ENCODE measurements at regions not wholly inside any gene's neighbourhood (a gene's known extent, or its start where the extent isn't known, plus 50 kb on each side); places are given as distances from the start of the nearest gene placed in this dataset.
A peak's percentile ranks its signal among the peaks of the same experiment; 100 is the strongest.

DNA sequence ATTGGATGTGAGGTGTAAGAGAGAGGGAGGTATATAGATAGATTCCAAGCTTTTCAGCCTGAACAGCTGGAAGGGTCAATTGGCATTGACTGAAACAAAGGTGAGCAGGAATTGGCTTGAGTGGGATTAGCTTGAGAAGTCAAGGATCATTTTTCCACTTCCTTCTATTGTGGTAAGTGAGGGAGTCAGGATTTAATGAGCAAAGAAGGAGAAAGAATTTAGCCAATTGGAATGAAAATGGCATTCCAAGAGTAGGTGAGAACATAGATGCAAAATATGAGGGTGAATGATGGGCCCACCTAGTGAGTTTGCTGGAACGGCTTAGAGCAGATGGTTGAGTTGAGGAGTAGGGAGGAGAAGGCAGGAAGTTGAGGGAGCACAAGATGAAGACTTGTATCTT lies 56.5 kb upstream of the ETV6 start:
- Mint-ChIP-seq H3K9me3 (peaks cover 13% of the 10 kb centered on the region), H3K27me3 (ENCODE audit: low read depth) (no peaks in the 10 kb centered on the region; the same call in 1 of the 2 replicates), H3K27ac (peak overlapping the region; percentile 1; the same call in 1 of the 2 replicates), H3K36me3 (peaks cover 4% of the 10 kb centered on the region), H3K4me3 (no peak overlapping the region), H3K4me1 (peaks cover 33% of the 10 kb centered on the region)
- POLR2A ChIA-PET = interaction anchor here (1.4 kb wide), 1 partner anchor 16 kb away, joined by 3 read pairs; no protein-coding TSS in a partner anchor
- peak; percentile 58 for ATAC-seq
- TF ChIP-seq TEAD1 (CRISPR knock-in tag; IDR thresholded peaks at IDR 0.05) = peak; percentile 67
- TF ChIP-seq, protein P1, sequence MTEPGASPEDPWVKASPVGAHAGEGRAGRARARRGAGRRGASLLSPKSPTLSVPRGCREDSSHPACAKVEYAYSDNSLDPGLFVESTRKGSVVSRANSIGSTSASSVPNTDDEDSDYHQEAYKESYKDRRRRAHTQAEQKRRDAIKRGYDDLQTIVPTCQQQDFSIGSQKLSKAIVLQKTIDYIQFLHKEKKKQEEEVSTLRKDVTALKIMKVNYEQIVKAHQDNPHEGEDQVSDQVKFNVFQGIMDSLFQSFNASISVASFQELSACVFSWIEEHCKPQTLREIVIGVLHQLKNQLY (CRISPR knock-in tag; IDR thresholded peaks at IDR 0.05) = no peak
- CTCF ChIA-PET = interaction anchor here (1.0 kb wide), 1 partner anchor 440 kb away, joined by 3 read pairs; no protein-coding TSS in a partner anchor
- no peak for DNase-seq (ENCODE audit: low spot score)

DNA sequence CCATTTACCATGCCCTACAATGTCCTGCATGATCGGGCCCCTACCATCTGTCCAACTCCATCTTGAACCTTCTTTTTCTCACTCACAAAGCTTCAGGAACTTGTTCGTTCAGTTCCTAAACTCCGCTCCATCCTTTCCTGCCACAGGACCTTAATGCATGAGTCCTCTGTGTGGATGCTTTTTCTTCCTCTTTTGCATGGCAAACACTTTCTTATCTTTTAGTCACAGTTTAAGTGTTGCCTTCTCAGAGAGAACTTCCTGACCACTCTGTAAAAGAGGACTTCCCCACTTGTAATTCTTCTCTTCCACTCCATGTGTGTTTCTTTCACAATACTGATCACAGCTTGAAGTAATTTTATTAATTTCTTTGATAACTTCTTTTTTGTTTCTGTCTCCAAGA lies 54.4 kb upstream of the ETV6 start:
- POLR2A ChIA-PET = no interaction called here
- H3K9me3 Mint-ChIP-seq = peaks cover 13% of the 10 kb centered on the region
- CTCF ChIA-PET = no interaction called here
- ATAC-seq (no peak), DNase-seq (ENCODE audit: low spot score) (no peak)
- H3K4me3 Mint-ChIP-seq = no peak overlapping the region
- H3K36me3 Mint-ChIP-seq = peaks cover 4% of the 10 kb centered on the region
- peaks cover 27% of the 10 kb centered on the region for H3K4me1 Mint-ChIP-seq
- H3K27ac Mint-ChIP-seq = no peak overlapping the region
- TF ChIP-seq, protein P2, sequence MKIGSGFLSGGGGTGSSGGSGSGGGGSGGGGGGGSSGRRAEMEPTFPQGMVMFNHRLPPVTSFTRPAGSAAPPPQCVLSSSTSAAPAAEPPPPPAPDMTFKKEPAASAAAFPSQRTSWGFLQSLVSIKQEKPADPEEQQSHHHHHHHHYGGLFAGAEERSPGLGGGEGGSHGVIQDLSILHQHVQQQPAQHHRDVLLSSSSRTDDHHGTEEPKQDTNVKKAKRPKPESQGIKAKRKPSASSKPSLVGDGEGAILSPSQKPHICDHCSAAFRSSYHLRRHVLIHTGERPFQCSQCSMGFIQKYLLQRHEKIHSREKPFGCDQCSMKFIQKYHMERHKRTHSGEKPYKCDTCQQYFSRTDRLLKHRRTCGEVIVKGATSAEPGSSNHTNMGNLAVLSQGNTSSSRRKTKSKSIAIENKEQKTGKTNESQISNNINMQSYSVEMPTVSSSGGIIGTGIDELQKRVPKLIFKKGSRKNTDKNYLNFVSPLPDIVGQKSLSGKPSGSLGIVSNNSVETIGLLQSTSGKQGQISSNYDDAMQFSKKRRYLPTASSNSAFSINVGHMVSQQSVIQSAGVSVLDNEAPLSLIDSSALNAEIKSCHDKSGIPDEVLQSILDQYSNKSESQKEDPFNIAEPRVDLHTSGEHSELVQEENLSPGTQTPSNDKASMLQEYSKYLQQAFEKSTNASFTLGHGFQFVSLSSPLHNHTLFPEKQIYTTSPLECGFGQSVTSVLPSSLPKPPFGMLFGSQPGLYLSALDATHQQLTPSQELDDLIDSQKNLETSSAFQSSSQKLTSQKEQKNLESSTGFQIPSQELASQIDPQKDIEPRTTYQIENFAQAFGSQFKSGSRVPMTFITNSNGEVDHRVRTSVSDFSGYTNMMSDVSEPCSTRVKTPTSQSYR (CRISPR knock-in tag; IDR thresholded peaks at IDR 0.05) = no peak
- TF ChIP-seq ESRRA (CRISPR knock-in tag; IDR thresholded peaks at IDR 0.05; ENCODE audit: borderline replicate concordance) (no peak), CREM (CRISPR knock-in tag; IDR thresholded peaks at IDR 0.05) (no peak), KAT7 (CRISPR knock-in tag; IDR thresholded peaks at IDR 0.05; ENCODE audit: borderline replicate concordance) (no peak), MXD4 (CRISPR knock-in tag; IDR thresholded peaks at IDR 0.05; ENCODE audit: borderline replicate concordance) (no peak), CREB1 (CRISPR knock-in tag; IDR thresholded peaks at IDR 0.05) (no peak), ZNF263 (CRISPR knock-in tag; IDR thresholded peaks at IDR 0.05; ENCODE audit: low read depth) (no peak), ZBTB21 (CRISPR knock-in tag; IDR thresholded peaks at IDR 0.05; ENCODE audit: borderline replicate concordance) (no peak), TP53 (CRISPR knock-in tag; IDR thresholded peaks at IDR 0.05) (no peak), NFE2L1 (CRISPR knock-in tag; IDR thresholded peaks at IDR 0.05) (no peak), TCF7 (CRISPR knock-in tag; IDR thresholded peaks at IDR 0.05; ENCODE audit: low read depth) (no peak), GRHL2 (CRISPR knock-in tag; IDR thresholded peaks at IDR 0.05; ENCODE audit: insufficient replicate concordance, severe bottlenecking) (no peak), IRF2 (CRISPR knock-in tag; IDR thresholded peaks at IDR 0.05; ENCODE audit: borderline replicate concordance, low read depth) (no peak), ELF4 (CRISPR knock-in tag; IDR thresholded peaks at IDR 0.05; ENCODE audit: low read depth) (no peak), GTF2I (CRISPR knock-in tag; conservative IDR thresholded peaks at IDR 0.05) (no peak)
- TF ChIP-seq, protein P3, sequence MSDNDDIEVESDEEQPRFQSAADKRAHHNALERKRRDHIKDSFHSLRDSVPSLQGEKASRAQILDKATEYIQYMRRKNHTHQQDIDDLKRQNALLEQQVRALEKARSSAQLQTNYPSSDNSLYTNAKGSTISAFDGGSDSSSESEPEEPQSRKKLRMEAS (CRISPR knock-in tag; IDR thresholded peaks at IDR 0.05) = no peak
- TF ChIP-seq, protein P4, sequence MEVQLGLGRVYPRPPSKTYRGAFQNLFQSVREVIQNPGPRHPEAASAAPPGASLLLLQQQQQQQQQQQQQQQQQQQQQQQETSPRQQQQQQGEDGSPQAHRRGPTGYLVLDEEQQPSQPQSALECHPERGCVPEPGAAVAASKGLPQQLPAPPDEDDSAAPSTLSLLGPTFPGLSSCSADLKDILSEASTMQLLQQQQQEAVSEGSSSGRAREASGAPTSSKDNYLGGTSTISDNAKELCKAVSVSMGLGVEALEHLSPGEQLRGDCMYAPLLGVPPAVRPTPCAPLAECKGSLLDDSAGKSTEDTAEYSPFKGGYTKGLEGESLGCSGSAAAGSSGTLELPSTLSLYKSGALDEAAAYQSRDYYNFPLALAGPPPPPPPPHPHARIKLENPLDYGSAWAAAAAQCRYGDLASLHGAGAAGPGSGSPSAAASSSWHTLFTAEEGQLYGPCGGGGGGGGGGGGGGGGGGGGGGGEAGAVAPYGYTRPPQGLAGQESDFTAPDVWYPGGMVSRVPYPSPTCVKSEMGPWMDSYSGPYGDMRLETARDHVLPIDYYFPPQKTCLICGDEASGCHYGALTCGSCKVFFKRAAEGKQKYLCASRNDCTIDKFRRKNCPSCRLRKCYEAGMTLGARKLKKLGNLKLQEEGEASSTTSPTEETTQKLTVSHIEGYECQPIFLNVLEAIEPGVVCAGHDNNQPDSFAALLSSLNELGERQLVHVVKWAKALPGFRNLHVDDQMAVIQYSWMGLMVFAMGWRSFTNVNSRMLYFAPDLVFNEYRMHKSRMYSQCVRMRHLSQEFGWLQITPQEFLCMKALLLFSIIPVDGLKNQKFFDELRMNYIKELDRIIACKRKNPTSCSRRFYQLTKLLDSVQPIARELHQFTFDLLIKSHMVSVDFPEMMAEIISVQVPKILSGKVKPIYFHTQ (CRISPR knock-in tag; IDR thresholded peaks at IDR 0.05) = no peak
- TF ChIP-seq, protein P5, sequence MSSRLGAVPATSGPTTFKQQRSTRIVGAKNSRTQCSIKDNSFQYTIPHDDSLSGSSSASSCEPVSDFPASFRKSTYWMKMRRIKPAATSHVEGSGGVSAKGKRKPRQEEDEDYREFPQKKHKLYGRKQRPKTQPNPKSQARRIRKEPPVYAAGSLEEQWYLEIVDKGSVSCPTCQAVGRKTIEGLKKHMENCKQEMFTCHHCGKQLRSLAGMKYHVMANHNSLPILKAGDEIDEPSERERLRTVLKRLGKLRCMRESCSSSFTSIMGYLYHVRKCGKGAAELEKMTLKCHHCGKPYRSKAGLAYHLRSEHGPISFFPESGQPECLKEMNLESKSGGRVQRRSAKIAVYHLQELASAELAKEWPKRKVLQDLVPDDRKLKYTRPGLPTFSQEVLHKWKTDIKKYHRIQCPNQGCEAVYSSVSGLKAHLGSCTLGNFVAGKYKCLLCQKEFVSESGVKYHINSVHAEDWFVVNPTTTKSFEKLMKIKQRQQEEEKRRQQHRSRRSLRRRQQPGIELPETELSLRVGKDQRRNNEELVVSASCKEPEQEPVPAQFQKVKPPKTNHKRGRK (CRISPR knock-in tag; IDR thresholded peaks at IDR 0.05; ENCODE audit: borderline replicate concordance) = no peak
- TF ChIP-seq, protein P6, sequence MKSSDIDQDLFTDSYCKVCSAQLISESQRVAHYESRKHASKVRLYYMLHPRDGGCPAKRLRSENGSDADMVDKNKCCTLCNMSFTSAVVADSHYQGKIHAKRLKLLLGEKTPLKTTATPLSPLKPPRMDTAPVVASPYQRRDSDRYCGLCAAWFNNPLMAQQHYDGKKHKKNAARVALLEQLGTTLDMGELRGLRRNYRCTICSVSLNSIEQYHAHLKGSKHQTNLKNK (CRISPR knock-in tag; IDR thresholded peaks at IDR 0.05) = no peak
- TF ChIP-seq, protein P7, sequence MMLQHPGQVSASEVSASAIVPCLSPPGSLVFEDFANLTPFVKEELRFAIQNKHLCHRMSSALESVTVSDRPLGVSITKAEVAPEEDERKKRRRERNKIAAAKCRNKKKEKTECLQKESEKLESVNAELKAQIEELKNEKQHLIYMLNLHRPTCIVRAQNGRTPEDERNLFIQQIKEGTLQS (CRISPR knock-in tag; conservative IDR thresholded peaks at IDR 0.05) = no peak
- H3K27me3 Mint-ChIP-seq (ENCODE audit: low read depth) = no peaks in the 10 kb centered on the region; the same call in 1 of the 2 replicates

All from WTC11 (cell line).